ENCODE measurements at regions not wholly inside any gene's neighbourhood (a gene's known extent, or its start where the extent isn't known, plus 50 kb on each side); places are given as distances from the start of the nearest gene placed in this dataset.

DNA sequence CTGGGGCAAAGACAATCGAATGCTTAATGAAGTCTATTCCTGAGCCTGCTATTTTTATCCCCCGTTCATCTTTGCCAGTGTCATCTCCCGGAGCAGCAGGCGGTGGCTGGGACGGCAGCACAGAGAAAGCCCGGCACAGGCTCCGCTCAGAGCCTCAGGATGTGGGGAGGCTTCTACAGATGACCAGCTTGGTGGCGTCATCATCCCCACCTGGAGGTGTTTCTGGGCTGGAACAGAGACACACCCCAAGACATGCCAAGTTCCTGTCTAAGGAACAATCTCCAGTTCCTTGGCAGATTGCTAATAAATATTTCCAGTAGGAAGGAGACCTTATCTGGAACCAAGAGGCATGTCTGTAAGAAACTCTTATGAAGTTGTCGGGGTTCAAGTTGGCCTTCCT, 552.4 kb upstream of the MGMT start:
- TF ChIP-seq CTCF (IDR thresholded peaks at IDR 0.05): no peak
- TF ChIP-seq EP300 (IDR thresholded peaks at IDR 0.05): peak in 1 of 4 donors; percentile 49

Measured in sigmoid colon (tissue), 4 donors.